ENCODE measurements at regions not wholly inside any gene's neighbourhood (a gene's known extent, or its start where the extent isn't known, plus 50 kb on each side); places are given as distances from the start of the nearest gene placed in this dataset.
A peak's percentile ranks its signal among the peaks of the same experiment; 100 is the strongest.

DNA sequence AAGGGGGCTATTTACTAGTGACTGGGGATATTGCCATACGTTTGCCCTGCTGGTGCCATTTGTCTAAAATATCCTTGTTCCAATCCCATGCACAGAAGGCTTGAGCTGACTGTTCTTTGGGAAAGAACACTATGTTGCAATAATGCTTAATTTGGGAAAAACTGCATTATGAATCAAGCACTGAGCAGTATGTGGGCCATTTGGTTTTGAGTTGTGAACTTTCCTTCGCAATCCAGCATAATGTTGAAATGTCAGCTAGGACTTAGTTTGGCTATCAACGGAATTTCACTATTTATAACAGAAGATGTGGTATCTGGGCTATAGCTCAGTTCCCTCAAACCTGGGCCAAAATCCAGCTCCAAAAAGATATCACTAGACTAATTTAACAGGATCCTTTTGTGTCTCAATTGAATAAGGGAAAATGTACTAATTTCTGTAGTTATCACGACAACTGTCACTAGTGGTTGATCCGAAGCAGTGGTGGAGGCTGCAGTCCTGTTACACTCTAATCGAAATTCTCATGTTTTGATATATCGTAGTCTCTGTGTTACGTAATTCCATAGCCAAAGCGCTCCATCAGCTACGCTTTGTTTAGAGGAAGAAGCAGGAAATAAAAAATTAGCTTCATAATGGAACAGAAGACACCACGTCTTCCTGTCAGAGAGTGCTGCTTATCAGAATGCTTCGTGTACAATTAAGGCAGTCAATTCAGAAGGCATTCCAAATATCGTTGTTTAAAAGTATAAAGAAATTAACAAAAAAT is 686.8 kb upstream of the SALL3 start:
- TF ChIP-seq, protein P1, sequence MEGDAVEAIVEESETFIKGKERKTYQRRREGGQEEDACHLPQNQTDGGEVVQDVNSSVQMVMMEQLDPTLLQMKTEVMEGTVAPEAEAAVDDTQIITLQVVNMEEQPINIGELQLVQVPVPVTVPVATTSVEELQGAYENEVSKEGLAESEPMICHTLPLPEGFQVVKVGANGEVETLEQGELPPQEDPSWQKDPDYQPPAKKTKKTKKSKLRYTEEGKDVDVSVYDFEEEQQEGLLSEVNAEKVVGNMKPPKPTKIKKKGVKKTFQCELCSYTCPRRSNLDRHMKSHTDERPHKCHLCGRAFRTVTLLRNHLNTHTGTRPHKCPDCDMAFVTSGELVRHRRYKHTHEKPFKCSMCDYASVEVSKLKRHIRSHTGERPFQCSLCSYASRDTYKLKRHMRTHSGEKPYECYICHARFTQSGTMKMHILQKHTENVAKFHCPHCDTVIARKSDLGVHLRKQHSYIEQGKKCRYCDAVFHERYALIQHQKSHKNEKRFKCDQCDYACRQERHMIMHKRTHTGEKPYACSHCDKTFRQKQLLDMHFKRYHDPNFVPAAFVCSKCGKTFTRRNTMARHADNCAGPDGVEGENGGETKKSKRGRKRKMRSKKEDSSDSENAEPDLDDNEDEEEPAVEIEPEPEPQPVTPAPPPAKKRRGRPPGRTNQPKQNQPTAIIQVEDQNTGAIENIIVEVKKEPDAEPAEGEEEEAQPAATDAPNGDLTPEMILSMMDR (conservative IDR thresholded peaks at IDR 0.05) = no peak
- no peak overlapping the region for H3K4me3 Mint-ChIP-seq
- H3K4me1 Mint-ChIP-seq = peaks cover 15% of the 10 kb centered on the region
- no peak overlapping the region for H3K27ac Mint-ChIP-seq (ENCODE audit: unreplicated experiment)
- peaks cover 6% of the 10 kb centered on the region for H3K27me3 Mint-ChIP-seq (ENCODE audit: low read depth)
- DNase-seq (ENCODE audit: low read depth, low spot score) = no peak
- H3K9me3 Mint-ChIP-seq = no peaks in the 10 kb centered on the region
- no peaks in the 10 kb centered on the region for H3K36me3 Mint-ChIP-seq (ENCODE audit: low read depth)

DNA sequence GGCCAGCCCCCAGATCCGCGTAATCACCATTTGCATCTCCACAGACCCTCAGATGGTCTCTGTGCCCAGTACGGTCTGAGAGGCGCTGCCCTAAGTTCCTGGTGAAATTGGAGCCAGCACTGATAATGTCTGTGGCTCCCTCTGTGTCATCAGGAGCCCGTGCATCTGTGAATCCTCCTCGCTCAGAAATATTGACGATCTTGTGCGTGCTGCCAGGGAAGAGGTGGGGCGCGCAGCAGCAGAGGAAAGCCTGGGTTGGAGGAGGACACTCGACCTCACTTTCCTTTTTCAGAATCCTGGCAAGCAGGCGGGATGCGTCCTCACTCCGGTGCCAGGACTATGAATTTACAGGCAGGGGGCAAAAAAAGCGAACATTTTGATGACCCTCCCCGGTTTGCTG is 686.1 kb upstream of the SALL3 start:
- Mint-ChIP-seq H3K27me3 (ENCODE audit: low read depth) (peaks cover 6% of the 10 kb centered on the region), H3K4me1 (peaks cover 15% of the 10 kb centered on the region), H3K27ac (ENCODE audit: unreplicated experiment) (no peak overlapping the region), H3K4me3 (peak overlapping the region; percentile 65), H3K9me3 (no peaks in the 10 kb centered on the region), H3K36me3 (ENCODE audit: low read depth) (no peaks in the 10 kb centered on the region)
- TF ChIP-seq, protein P1 (conservative IDR thresholded peaks at IDR 0.05) = no peak
- no peak for DNase-seq (ENCODE audit: low read depth, low spot score)

DNA sequence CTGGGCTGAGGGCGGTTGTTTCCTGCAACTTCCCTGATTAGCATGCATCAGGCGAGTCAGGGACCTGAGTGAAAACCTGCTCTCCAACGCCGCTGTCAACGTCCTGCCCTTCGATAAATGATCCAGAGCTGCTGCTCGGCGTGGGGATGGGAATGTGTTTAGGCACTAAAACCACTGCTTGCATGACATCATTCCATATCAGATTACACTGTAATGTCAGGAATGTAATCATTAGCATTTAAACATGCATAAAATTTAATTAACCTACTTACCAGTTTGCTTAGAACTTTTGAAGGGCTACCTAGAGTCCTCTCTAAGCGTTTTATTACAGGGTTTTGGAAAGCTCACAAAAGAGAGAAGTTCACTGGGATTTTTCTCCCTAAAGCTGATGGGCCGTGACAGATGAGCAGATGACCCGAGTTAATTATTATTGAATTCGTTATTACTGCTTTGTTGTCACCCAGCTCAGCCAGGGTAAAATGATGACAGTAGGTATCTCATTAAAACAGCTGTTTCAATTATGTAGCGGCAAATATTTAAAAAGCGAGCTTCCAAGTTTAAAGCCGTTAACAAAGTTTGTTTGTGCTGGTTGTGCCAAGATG is 685.6 kb upstream of the SALL3 start:
- no peaks in the 10 kb centered on the region for H3K9me3 Mint-ChIP-seq
- H3K27ac Mint-ChIP-seq (ENCODE audit: unreplicated experiment) = no peak overlapping the region
- peak overlapping the region; percentile 65 for H3K4me3 Mint-ChIP-seq
- TF ChIP-seq, protein P1 (conservative IDR thresholded peaks at IDR 0.05) = no peak
- no peaks in the 10 kb centered on the region for H3K36me3 Mint-ChIP-seq (ENCODE audit: low read depth)
- H3K4me1 Mint-ChIP-seq = peaks cover 15% of the 10 kb centered on the region
- no peak for DNase-seq (ENCODE audit: low read depth, low spot score)
- peaks cover 6% of the 10 kb centered on the region for H3K27me3 Mint-ChIP-seq (ENCODE audit: low read depth)

DNA sequence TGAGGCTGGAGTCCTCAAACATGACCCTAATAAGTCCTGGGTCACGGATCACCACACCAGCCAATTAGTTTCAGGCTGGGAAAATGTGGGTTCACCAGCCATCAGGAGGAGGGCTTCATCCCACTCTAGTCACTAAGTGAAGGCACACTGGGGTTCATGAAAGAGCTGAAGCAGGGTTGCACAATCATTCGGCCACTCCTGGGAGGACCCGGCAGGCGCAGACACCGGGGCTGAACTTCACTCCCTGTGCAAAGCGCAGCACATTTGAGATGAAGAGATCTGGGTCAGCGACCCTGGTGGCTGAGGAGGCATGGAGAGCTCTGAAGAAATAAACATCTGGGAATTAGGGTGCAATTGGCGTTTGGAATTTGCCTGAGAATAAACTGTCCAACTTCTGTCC is 684.4 kb upstream of the SALL3 start:
- Mint-ChIP-seq H3K9me3 (no peaks in the 10 kb centered on the region), H3K4me1 (peaks cover 15% of the 10 kb centered on the region)

DNA sequence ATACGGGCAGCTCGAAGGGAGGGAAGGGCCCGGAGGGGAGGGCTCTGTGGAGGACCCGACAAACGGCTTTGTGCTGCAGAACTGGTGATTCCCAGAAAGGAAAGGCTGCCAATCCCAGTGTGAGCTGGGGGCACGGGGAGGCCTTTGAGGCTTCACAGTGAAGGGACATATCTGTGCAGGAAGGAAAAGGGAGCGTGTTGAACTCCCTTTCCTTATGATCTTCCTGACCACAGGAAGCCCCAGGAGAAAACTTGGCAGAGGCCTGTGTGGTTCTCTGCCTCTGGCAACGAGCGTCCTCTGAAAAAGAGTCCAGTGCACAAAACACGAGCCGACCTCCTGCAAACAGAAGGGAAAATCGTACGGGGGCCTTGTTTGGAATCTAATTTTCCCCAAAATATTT is 683.5 kb upstream of the SALL3 start:
- TF ChIP-seq, protein P1 (conservative IDR thresholded peaks at IDR 0.05) = no peak
- peaks cover 6% of the 10 kb centered on the region for H3K27me3 Mint-ChIP-seq (ENCODE audit: low read depth)
- peaks cover 15% of the 10 kb centered on the region for H3K4me1 Mint-ChIP-seq
- no peak for DNase-seq (ENCODE audit: low read depth, low spot score)
- no peak overlapping the region for H3K4me3 Mint-ChIP-seq
- H3K36me3 Mint-ChIP-seq (ENCODE audit: low read depth) = no peaks in the 10 kb centered on the region
- H3K9me3 Mint-ChIP-seq = no peaks in the 10 kb centered on the region
- H3K27ac Mint-ChIP-seq (ENCODE audit: unreplicated experiment) = no peak overlapping the region

More for the DNA sequence above, 684.4 kb upstream of the SALL3 start:
- Mint-ChIP-seq H3K27me3 (ENCODE audit: low read depth) (peaks cover 6% of the 10 kb centered on the region), H3K27ac (ENCODE audit: unreplicated experiment) (no peak overlapping the region), H3K36me3 (ENCODE audit: low read depth) (no peaks in the 10 kb centered on the region), H3K4me3 (no peak overlapping the region)
- TF ChIP-seq, protein P1 (conservative IDR thresholded peaks at IDR 0.05) = no peak
- DNase-seq (ENCODE audit: low read depth, low spot score) = no peak

Measured in neural crest cell (in vitro differentiated cells).